Cardiac muscle cell (in vitro differentiated cells and primary cell): ENCODE measurements at regions not wholly inside any gene's neighbourhood (a gene's known extent, or its start where the extent isn't known, plus 50 kb on each side); places are given as distances from the start of the nearest gene placed in this dataset.
A peak's percentile ranks its signal among the peaks of the same experiment; 100 is the strongest.

Experiments
- DNase-seq, 2 donors: peaks; one replicate each; pipeline versions ENCODE4 v3.0.0 to v3.0.0-alpha.2; 2010 to 2017; ENCODE audit warnings: low read depth in 1 of 2, low spot score in 1 of 2
- H3K27ac ChIP-seq: fragments of 200-600 bp; sonication (generic); 2 replicates; pipeline ENCODE4 v1.5.1; 2016
- H3K27me3 ChIP-seq: fragments of 200-600 bp; sonication (generic); 2 replicates; pipeline ENCODE4 v1.6.0; 2016; ENCODE audit warnings: control low read depth
- H3K36me3 ChIP-seq: fragments of 200-600 bp; sonication (generic); 2 replicates; pipeline ENCODE4 v1.5.1; 2016; ENCODE audit warnings: control low read depth
- H3K4me1 ChIP-seq: fragments of 200-600 bp; sonication (generic); 2 replicates; pipeline ENCODE4 v1.8.1; 2017; ENCODE audit warnings: low read depth, mild to moderate bottlenecking, mixed run types
- H3K4me3 ChIP-seq: fragments of 200-600 bp; sonication (generic); 2 replicates; pipeline ENCODE4 v1.5.1; 2016; ENCODE audit warnings: mild to moderate bottlenecking
- H3K9me3 ChIP-seq: fragments of 200-600 bp; sonication (generic); 2 replicates; pipeline ENCODE4 v1.5.1; 2017; ENCODE audit warnings: low read depth, mild to moderate bottlenecking, control low read depth
- TF ChIP-seq, protein P1 (sequence below): IDR thresholded peaks from 2 replicates; pipeline ENCODE4 v1.5.1; 2012; ENCODE audit warnings: low read depth, mild to moderate bottlenecking, low read length

DNA sequence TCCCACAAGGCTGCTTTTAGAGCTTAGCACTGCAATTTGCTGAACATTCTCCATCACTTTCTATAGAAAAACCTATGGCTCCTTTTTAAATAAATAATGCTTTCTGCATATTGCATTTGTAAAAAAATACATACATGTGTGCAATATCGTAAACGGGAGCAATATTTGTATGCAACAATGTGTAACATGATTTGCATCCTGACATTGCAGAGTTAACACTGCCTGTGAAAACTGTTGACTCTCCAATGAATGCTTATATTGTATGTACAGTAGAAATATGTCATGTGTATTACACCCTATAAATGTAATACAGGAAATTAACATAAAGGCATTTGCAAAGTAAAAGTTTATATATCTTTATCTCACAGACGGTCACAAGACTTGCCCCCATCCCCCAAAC lies 135.0 kb upstream of the PIEZO2 start:
- H3K27ac ChIP-seq: no peak overlapping the region
- no peak for DNase-seq
- H3K4me1 ChIP-seq: no peaks in the 10 kb centered on the region
- H3K4me3 ChIP-seq: no peak overlapping the region
- H3K27me3 ChIP-seq: no peaks in the 10 kb centered on the region
- H3K9me3 ChIP-seq: no peaks in the 10 kb centered on the region
- no peaks in the 10 kb centered on the region for H3K36me3 ChIP-seq
- TF ChIP-seq, protein P1, sequence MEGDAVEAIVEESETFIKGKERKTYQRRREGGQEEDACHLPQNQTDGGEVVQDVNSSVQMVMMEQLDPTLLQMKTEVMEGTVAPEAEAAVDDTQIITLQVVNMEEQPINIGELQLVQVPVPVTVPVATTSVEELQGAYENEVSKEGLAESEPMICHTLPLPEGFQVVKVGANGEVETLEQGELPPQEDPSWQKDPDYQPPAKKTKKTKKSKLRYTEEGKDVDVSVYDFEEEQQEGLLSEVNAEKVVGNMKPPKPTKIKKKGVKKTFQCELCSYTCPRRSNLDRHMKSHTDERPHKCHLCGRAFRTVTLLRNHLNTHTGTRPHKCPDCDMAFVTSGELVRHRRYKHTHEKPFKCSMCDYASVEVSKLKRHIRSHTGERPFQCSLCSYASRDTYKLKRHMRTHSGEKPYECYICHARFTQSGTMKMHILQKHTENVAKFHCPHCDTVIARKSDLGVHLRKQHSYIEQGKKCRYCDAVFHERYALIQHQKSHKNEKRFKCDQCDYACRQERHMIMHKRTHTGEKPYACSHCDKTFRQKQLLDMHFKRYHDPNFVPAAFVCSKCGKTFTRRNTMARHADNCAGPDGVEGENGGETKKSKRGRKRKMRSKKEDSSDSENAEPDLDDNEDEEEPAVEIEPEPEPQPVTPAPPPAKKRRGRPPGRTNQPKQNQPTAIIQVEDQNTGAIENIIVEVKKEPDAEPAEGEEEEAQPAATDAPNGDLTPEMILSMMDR: no peak

DNA sequence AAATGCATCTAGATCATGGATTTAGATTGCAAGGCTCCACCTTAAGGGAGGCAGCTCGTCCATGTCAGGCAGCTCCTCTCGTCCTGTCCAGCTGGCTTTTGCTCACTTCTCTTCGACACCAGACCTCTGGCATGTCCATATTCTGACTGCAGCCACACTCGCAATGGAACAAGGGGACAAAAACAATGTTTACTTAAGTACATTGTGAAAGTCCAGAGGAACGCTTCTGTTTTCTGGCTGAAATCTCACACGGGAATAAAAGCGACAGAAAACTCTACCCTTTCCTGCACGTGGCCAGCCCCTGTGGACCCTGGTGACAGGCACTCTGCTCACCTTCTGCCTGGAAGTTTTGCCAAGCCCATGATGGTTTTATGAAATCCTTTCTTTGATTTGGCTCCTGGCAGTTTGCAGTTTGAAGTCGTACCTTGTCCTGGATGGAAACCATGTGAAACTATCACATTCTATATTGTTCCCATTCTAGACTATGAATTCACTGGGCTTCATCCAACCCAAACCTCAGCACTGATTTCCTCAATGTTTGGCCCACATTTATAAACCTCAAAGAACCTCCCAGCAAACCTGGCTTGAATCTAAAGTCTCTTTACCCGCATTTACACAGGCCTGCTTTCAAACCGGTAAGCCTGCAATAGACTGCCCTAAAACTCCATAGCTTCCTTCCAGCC lies 134.3 kb upstream of the PIEZO2 start:
- H3K27ac ChIP-seq: no peak overlapping the region

DNA sequence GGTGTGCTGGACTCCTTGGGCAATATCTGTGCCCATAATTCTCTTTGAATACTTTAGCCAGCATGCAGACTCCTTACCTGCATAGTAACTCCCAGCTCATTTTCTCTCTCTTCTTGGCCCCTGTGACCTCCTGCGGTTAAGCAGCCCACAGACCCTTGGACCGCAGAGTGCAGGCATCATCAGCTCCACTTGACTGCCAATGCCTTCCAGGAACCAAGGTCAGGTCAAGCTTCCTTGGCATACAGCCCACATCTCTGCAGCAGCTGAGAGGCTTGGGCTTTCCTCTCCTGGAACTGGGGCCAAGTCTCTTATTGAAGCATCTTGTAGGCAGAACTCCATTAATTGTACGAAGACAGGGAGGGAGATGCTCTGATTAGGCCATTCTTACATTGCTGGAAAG lies 130.1 kb upstream of the PIEZO2 start:
- Histone ChIP-seq H3K27ac (no peak overlapping the region), H3K27me3 (no peaks in the 10 kb centered on the region), H3K9me3 (no peaks in the 10 kb centered on the region), H3K4me3 (no peak overlapping the region), H3K36me3 (no peaks in the 10 kb centered on the region), H3K4me1 (no peaks in the 10 kb centered on the region)
- DNase-seq: peak in 1 of 2 donors; percentile 30
- TF ChIP-seq, protein P1: no peak

More for the DNA sequence above, 134.3 kb upstream of the PIEZO2 start:
- no peaks in the 10 kb centered on the region for H3K36me3 ChIP-seq
- no peaks in the 10 kb centered on the region for H3K27me3 ChIP-seq
- DNase-seq: peak in 1 of 2 donors; percentile 18
- no peak overlapping the region for H3K4me3 ChIP-seq
- no peaks in the 10 kb centered on the region for H3K9me3 ChIP-seq
- H3K4me1 ChIP-seq: no peaks in the 10 kb centered on the region
- TF ChIP-seq, protein P1: no peak

DNA sequence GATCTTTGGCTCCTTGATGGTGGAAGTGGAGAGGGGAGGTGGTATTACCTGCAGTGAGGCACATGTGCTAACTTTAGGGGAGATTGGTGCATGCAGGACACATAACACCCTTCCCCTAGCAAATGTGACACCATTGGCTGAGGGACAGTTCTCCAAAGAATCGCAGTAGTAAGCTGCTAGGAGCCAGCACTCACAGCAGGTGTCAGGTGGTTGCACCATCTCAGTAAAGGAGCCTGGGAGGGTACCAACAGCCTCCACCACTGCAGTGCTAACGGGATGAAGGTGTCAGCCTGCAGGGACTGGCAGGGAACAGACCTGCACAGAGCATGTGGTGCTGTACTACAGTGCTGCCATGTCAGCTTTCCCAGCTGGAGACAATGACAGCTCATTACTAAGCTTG lies 127.3 kb upstream of the PIEZO2 start:
- no peaks in the 10 kb centered on the region for H3K36me3 ChIP-seq
- no peaks in the 10 kb centered on the region for H3K4me1 ChIP-seq
- H3K9me3 ChIP-seq: no peaks in the 10 kb centered on the region
- TF ChIP-seq, protein P1: no peak
- no peak for DNase-seq
- H3K27me3 ChIP-seq: no peaks in the 10 kb centered on the region
- H3K4me3 ChIP-seq: no peak overlapping the region
- H3K27ac ChIP-seq: no peak overlapping the region

DNA sequence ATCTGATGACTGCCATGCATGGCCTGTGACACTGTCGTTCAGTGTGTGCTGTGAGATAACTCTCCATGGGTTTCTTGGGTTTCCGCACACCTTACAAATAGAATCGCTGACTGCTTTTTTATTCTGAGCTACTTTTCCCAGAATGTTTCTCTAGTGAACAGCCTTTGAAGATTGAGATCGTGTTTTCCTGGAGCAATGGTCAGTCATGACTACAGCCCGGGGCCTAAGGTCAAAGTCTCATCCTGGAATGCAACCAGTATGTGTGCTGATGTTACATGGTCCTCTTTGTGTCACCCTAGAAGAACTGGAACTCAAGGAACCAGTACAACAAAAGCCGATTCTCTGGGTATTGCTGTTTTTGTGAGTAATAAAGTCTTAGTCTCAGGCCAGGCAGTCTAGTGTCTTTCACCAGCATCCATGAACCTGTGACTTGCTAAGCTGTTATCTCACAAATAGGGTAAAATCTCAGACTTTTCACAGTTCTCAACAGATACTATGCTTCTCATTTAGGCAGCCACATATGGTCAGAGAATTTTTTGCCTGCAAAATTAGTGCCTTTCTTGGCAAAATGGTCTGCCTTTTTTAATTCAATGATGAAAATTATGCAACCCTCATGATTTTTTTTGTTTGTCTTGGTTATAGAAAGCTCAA lies 124.9 kb upstream of the PIEZO2 start:
- no peak for DNase-seq
- no peaks in the 10 kb centered on the region for H3K4me1 ChIP-seq
- H3K27ac ChIP-seq: no peak overlapping the region
- H3K9me3 ChIP-seq: no peaks in the 10 kb centered on the region
- no peaks in the 10 kb centered on the region for H3K36me3 ChIP-seq
- TF ChIP-seq, protein P1: no peak
- no peak overlapping the region for H3K4me3 ChIP-seq
- H3K27me3 ChIP-seq: no peaks in the 10 kb centered on the region
